OCI-LY3 (cell line): ENCODE measurements at regions not wholly inside any gene's neighbourhood (a gene's known extent, or its start where the extent isn't known, plus 50 kb on each side); places are given as distances from the start of the nearest gene placed in this dataset.

Experiments used
- H2AFZ ChIP-seq: fragments of 200-600, 300-600 bp; shearing (Covaris generic); 2 replicates; pipeline ENCODE4 v1.6.0; 2014; ENCODE audit warnings: antibody characterized with exemption, low read depth, low read length
- H3K27ac ChIP-seq: fragments of 200-600, 300-600 bp; sonication (generic); 2 replicates; pipeline ENCODE4 v1.5.1; 2014; ENCODE audit warnings: mild to moderate bottlenecking, low read length, moderate library complexity, mixed read lengths
- H3K27me3 ChIP-seq: fragments of 200-600, 300-600 bp; sonication (generic); 2 replicates; pipeline ENCODE4 v1.6.1; 2014; ENCODE audit warnings: low read depth, low read length, mixed read lengths
- H3K36me3 ChIP-seq: fragments of 200-600, 300-600 bp; sonication (generic); replicated peaks from 2 replicates; pipeline ENCODE3; 2014; ENCODE audit warnings: low read depth, low read length, mixed read lengths
- H3K4me1 ChIP-seq: fragments of 300-600, 200-600 bp; sonication (generic); 2 replicates; pipeline ENCODE4 v1.6.1; 2014; ENCODE audit warnings: low read length, mixed read lengths
- H3K4me2 ChIP-seq: fragments of 200-600, 300-600 bp; sonication (generic); 2 replicates; pipeline ENCODE4 v1.6.1; 2014; ENCODE audit warnings: low read length, mixed read lengths
- H3K4me3 ChIP-seq: fragments of 300-600, 200-600 bp; sonication (generic); 2 replicates; pipeline ENCODE4 v1.5.1; 2014; ENCODE audit warnings: antibody characterized with exemption, mild to moderate bottlenecking, low read length, moderate library complexity
- H3K79me2 ChIP-seq: fragments of 300-600, 200-600 bp; shearing (Covaris generic); 2 replicates; pipeline ENCODE4 v1.6.1; 2014; ENCODE audit warnings: mild to moderate bottlenecking, low read length, mixed read lengths
- H3K9ac ChIP-seq: fragments of 300-600, 200-600 bp; shearing (Covaris generic); 2 replicates; pipeline ENCODE4 v1.6.0; 2014; ENCODE audit warnings: mild to moderate bottlenecking, low read length, moderate library complexity
- H3K9me3 ChIP-seq: fragments of 200-600, 300-600 bp; shearing (Covaris generic); 2 replicates; pipeline ENCODE4 v1.6.1; 2014; ENCODE audit warnings: low read length, mixed read lengths; ENCODE audit not compliant: insufficient read depth
- H4K20me1 ChIP-seq: fragments of 200-600, 300-600 bp; sonication (generic); 2 replicates; pipeline ENCODE4 v1.6.1; 2016; ENCODE audit warnings: low read length, mixed read lengths; ENCODE audit not compliant: insufficient read depth
- EZH2phosphoT487 ChIP-seq: fragments of 200-600 bp; shearing (Covaris generic); IDR thresholded peaks from 2 replicates; pipeline ENCODE4 v1.6.1; 2018; ENCODE audit warnings: antibody characterized with exemption, mixed run types, low read depth
- TF ChIP-seq, protein P1 (sequence below): fragments of 200-600, 300-600 bp; sonication (generic); IDR thresholded peaks from 2 replicates; pipeline ENCODE4 v1.5.1; 2014; ENCODE audit warnings: antibody characterized with exemption, low read length, low read depth

DNA sequence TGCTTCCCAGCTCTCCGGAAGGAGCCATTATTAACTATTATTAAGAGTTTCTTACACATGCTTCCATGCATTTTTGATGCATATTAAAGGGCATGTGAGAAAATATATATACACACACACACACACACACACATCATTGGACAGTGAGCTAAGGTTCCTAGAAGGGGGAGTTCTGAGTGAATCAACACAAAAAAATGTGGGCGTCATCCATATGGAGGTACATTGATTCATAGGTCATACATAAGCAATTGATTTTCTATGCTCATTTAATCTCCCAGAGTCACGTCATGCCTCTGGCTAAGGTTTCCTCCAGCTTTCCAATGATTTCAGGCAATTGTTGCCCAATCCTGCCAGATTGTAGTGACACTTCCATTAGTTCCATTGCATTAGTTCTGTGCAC lies 269.4 kb downstream of the DNAJB9 start:
- no peak for TF ChIP-seq EZH2phosphoT487
- TF ChIP-seq, protein P1, sequence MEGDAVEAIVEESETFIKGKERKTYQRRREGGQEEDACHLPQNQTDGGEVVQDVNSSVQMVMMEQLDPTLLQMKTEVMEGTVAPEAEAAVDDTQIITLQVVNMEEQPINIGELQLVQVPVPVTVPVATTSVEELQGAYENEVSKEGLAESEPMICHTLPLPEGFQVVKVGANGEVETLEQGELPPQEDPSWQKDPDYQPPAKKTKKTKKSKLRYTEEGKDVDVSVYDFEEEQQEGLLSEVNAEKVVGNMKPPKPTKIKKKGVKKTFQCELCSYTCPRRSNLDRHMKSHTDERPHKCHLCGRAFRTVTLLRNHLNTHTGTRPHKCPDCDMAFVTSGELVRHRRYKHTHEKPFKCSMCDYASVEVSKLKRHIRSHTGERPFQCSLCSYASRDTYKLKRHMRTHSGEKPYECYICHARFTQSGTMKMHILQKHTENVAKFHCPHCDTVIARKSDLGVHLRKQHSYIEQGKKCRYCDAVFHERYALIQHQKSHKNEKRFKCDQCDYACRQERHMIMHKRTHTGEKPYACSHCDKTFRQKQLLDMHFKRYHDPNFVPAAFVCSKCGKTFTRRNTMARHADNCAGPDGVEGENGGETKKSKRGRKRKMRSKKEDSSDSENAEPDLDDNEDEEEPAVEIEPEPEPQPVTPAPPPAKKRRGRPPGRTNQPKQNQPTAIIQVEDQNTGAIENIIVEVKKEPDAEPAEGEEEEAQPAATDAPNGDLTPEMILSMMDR: no peak
- no peaks in the 10 kb centered on the region for H3K36me3 ChIP-seq

DNA sequence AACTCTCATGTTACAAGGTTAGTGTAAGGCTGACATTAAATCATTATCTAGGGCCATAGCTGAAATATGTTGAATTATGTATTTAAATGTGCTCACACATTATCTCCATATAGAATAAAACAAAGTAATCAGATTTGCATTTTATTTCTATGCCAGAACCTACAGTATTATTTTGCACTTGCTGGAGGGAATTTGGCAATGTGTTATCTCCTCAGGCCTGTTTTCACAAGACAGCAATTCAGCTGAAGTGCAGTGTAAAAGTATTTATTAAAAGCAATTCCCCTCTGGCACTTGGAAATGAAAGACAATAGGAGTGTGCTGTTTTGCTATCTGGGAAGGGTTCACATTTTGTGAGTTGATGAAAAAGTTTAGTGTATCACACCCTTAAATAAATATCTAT lies 276.3 kb downstream of the DNAJB9 start:
- H3K9ac ChIP-seq: no peak overlapping the region
- H3K9me3 ChIP-seq: no peaks in the 10 kb centered on the region
- H3K4me3 ChIP-seq: no peak overlapping the region
- no peak for TF ChIP-seq EZH2phosphoT487
- TF ChIP-seq, protein P1: no peak
- no peak overlapping the region for H3K27ac ChIP-seq
- no peaks in the 10 kb centered on the region for H3K27me3 ChIP-seq
- H3K4me1 ChIP-seq: no peaks in the 10 kb centered on the region
- no peaks in the 10 kb centered on the region for H3K36me3 ChIP-seq
- H3K79me2 ChIP-seq: no peaks in the 10 kb centered on the region
- no peak overlapping the region for H3K4me2 ChIP-seq
- H4K20me1 ChIP-seq: no peaks in the 10 kb centered on the region
- H2AFZ ChIP-seq: no peak overlapping the region

More for the DNA sequence above, 269.4 kb downstream of the DNAJB9 start:
- H3K9me3 ChIP-seq: no peaks in the 10 kb centered on the region
- H3K4me3 ChIP-seq: no peak overlapping the region
- no peak overlapping the region for H3K9ac ChIP-seq
- H3K4me2 ChIP-seq: no peak overlapping the region
- H2AFZ ChIP-seq: no peak overlapping the region
- no peaks in the 10 kb centered on the region for H4K20me1 ChIP-seq
- H3K27me3 ChIP-seq: no peaks in the 10 kb centered on the region
- no peaks in the 10 kb centered on the region for H3K4me1 ChIP-seq
- H3K27ac ChIP-seq: no peak overlapping the region
- no peaks in the 10 kb centered on the region for H3K79me2 ChIP-seq

DNA sequence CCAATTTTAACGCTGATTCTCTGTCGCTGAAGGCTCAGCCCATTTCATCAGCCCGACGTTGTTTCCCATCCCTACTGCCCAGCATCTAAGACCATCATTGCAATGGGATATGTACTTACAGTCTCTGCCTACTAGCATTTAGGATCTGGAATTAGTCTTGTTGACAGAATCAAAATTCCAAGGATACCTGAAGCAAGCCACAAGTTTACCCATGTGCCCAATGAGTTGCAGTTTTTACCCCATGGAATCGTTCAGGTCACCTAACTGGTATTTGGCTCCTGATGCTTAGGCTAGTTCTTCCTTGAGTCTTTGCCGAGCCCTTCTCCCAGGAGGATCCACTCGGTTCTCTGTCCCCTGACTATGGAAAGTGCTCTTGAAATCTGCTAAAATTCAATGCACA lies 276.8 kb downstream of the DNAJB9 start:
- Histone ChIP-seq H3K27ac (no peak overlapping the region), H3K79me2 (no peaks in the 10 kb centered on the region), H4K20me1 (no peaks in the 10 kb centered on the region), H3K4me2 (no peak overlapping the region), H2AFZ (no peak overlapping the region), H3K36me3 (no peaks in the 10 kb centered on the region), H3K4me1 (no peaks in the 10 kb centered on the region), H3K9me3 (no peaks in the 10 kb centered on the region), H3K27me3 (no peaks in the 10 kb centered on the region), H3K9ac (no peak overlapping the region), H3K4me3 (no peak overlapping the region)
- TF ChIP-seq, protein P1: no peak
- no peak for TF ChIP-seq EZH2phosphoT487

DNA sequence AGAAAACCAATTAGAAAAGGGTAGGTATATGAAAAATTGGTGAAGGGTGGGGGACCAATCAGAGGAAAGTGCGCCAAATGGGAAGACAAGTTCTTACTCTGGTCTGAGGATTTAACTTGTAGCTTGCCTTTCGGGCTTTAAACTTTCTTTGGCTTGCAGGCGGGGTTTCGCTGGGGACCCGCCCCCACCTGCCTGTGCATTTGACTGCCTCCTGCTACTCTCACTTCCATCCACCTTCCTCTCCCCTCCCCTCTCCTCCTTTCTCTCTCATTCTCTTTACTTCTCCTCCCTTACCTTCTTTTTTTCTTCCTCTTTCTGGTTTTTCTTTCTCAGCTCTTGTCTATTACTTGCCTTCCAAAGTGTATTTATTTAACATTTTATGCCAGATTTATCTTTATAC lies 278.8 kb downstream of the DNAJB9 start:
- Histone ChIP-seq H3K79me2 (no peaks in the 10 kb centered on the region), H4K20me1 (no peaks in the 10 kb centered on the region), H3K4me2 (no peak overlapping the region), H3K4me3 (no peak overlapping the region), H3K9ac (no peak overlapping the region), H3K4me1 (no peaks in the 10 kb centered on the region), H3K36me3 (no peaks in the 10 kb centered on the region), H3K27me3 (no peaks in the 10 kb centered on the region), H3K9me3 (no peaks in the 10 kb centered on the region), H3K27ac (no peak overlapping the region), H2AFZ (no peak overlapping the region)
- TF ChIP-seq, protein P1: no peak
- no peak for TF ChIP-seq EZH2phosphoT487
